ENCODE measurements at regions not wholly inside any gene's neighbourhood (a gene's known extent, or its start where the extent isn't known, plus 50 kb on each side); places are given as distances from the start of the nearest gene placed in this dataset.

DNA sequence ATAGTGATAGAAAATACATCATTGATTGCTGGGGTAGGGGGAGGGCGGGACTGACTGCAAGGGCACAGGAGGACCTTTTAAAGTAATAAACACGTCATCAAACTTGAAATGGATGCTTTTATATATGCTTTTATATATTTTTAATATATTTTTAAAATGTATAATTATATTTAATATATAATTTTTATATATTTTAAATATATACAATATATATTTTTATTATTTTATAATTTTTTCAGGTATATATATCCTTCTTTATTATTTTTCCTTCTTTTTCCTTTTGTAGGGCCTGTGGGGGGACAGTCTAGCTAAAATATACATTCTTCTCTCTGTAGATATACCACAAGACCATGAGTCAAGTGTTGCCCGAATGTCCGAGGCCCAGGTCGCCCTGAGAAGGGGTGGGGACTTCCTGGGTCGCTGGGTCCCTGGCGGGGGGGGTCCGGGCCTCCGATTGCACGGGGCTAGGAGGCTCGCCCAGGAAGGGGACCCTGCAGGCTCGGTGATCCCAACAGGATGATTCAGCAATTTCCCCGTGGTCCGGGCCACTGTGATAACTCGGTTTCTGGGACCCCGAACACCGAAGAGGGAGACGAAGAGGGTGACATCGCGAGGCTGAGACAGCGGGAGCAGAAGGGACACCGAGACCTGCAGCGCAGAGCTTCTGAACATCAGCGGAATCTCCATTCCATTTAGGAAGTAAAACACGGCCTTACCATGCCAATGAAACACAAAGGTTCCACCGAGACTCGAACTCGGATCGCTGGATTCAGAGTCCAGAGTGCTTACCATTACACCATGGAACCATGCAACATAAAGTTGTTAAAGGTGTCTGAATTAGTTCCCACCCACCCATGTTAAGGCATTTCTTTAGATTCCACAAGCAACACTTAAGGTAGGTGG, 112.5 kb upstream of the NBPF11 start (continued):
- no peak for TF ChIP-seq DMBX1 (CRISPR knock-in tag; IDR thresholded peaks at IDR 0.05; ENCODE audit: borderline replicate concordance)
- no peak for TF ChIP-seq ZC3H8 (IDR thresholded peaks at IDR 0.05)
- TF ChIP-seq, protein P1, sequence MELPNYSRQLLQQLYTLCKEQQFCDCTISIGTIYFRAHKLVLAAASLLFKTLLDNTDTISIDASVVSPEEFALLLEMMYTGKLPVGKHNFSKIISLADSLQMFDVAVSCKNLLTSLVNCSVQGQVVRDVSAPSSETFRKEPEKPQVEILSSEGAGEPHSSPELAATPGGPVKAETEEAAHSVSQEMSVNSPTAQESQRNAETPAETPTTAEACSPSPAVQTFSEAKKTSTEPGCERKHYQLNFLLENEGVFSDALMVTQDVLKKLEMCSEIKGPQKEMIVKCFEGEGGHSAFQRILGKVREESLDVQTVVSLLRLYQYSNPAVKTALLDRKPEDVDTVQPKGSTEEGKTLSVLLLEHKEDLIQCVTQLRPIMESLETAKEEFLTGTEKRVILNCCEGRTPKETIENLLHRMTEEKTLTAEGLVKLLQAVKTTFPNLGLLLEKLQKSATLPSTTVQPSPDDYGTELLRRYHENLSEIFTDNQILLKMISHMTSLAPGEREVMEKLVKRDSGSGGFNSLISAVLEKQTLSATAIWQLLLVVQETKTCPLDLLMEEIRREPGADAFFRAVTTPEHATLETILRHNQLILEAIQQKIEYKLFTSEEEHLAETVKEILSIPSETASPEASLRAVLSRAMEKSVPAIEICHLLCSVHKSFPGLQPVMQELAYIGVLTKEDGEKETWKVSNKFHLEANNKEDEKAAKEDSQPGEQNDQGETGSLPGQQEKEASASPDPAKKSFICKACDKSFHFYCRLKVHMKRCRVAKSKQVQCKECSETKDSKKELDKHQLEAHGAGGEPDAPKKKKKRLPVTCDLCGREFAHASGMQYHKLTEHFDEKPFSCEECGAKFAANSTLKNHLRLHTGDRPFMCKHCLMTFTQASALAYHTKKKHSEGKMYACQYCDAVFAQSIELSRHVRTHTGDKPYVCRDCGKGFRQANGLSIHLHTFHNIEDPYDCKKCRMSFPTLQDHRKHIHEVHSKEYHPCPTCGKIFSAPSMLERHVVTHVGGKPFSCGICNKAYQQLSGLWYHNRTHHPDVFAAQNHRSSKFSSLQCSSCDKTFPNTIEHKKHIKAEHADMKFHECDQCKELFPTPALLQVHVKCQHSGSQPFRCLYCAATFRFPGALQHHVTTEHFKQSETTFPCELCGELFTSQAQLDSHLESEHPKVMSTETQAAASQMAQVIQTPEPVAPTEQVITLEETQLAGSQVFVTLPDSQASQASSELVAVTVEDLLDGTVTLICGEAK (IDR thresholded peaks at IDR 0.05), result peak; percentile 82
- TF ChIP-seq, protein P1 (CRISPR knock-in tag; IDR thresholded peaks at IDR 0.05), result no peak
- TF ChIP-seq ZNF146 (CRISPR knock-in tag; IDR thresholded peaks at IDR 0.05; ENCODE audit: unreplicated experiment), result no peak
- TF ChIP-seq, protein P2, sequence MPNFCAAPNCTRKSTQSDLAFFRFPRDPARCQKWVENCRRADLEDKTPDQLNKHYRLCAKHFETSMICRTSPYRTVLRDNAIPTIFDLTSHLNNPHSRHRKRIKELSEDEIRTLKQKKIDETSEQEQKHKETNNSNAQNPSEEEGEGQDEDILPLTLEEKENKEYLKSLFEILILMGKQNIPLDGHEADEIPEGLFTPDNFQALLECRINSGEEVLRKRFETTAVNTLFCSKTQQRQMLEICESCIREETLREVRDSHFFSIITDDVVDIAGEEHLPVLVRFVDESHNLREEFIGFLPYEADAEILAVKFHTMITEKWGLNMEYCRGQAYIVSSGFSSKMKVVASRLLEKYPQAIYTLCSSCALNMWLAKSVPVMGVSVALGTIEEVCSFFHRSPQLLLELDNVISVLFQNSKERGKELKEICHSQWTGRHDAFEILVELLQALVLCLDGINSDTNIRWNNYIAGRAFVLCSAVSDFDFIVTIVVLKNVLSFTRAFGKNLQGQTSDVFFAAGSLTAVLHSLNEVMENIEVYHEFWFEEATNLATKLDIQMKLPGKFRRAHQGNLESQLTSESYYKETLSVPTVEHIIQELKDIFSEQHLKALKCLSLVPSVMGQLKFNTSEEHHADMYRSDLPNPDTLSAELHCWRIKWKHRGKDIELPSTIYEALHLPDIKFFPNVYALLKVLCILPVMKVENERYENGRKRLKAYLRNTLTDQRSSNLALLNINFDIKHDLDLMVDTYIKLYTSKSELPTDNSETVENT (CRISPR knock-in tag; IDR thresholded peaks at IDR 0.05), result no peak
- TF ChIP-seq ZBTB17 (CRISPR knock-in tag; IDR thresholded peaks at IDR 0.05), result no peak
- 0 out of 2 replicates have a peak, but pooled peaks have one; percentile 20 for TF ChIP-seq ZEB2 (IDR thresholded peaks at IDR 0.05)
- TF ChIP-seq, protein P3, sequence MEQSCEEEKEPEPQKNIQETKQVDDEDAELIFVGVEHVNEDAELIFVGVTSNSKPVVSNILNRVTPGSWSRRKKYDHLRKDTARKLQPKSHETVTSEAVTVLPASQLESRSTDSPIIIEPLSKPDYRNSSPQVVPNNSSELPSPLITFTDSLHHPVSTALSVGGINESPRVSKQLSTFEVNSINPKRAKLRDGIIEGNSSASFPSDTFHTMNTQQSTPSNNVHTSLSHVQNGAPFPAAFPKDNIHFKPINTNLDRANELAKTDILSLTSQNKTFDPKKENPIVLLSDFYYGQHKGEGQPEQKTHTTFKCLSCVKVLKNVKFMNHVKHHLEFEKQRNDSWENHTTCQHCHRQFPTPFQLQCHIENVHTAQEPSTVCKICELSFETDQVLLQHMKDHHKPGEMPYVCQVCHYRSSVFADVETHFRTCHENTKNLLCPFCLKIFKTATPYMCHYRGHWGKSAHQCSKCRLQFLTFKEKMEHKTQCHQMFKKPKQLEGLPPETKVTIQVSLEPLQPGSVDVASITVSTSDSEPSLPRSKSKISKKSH (CRISPR knock-in tag; IDR thresholded peaks at IDR 0.05), result no peak
- TF ChIP-seq CSDE1 (IDR thresholded peaks at IDR 0.05), result peak in 1 of 2 experiments; percentile 49; a peak in 1 of 4 replicates
- TF ChIP-seq TAF7 (tag; IDR thresholded peaks at IDR 0.05), result no peak
- TF ChIP-seq, protein P4, sequence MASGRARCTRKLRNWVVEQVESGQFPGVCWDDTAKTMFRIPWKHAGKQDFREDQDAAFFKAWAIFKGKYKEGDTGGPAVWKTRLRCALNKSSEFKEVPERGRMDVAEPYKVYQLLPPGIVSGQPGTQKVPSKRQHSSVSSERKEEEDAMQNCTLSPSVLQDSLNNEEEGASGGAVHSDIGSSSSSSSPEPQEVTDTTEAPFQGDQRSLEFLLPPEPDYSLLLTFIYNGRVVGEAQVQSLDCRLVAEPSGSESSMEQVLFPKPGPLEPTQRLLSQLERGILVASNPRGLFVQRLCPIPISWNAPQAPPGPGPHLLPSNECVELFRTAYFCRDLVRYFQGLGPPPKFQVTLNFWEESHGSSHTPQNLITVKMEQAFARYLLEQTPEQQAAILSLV (tag; IDR thresholded peaks at IDR 0.05), result 0 out of 2 replicates have a peak, but pooled peaks have one; percentile 5
- TF ChIP-seq RBM39 (optimal IDR thresholded peaks at IDR 0.05; ENCODE audit: low read depth, low read length), result peak; percentile 57
- TF ChIP-seq TCF7L2 (IDR thresholded peaks at IDR 0.05; ENCODE audit: low read depth, low read length), result no peak

Measured in K562 (cell line).